22Rv1 (cell line): ENCODE measurements at regions not wholly inside any gene's neighbourhood (a gene's known extent, or its start where the extent isn't known, plus 50 kb on each side); places are given as distances from the start of the nearest gene placed in this dataset.
"Not testable (repeated sequence)": the region's sequence is repeated elsewhere in the genome, so short reads cannot be mapped to it uniquely, and the experiment has no call there.

Experiments
- H3K27ac ChIP-seq: fragments of 450-650 bp; 2 replicates; pipeline ENCODE4 v1.5.1; 2017
- ZFX ChIP-seq: fragments of 450-650 bp; IDR thresholded peaks from 2 replicates; pipeline ENCODE4 v1.6.1; 2017; ENCODE audit warnings: antibody characterized with exemption, borderline replicate concordance
- TF ChIP-seq, protein P1 (sequence below): fragments of 450-650 bp; IDR thresholded peaks from 2 replicates; pipeline ENCODE4 v1.5.1; 2017; ENCODE audit warnings: mild to moderate bottlenecking

DNA sequence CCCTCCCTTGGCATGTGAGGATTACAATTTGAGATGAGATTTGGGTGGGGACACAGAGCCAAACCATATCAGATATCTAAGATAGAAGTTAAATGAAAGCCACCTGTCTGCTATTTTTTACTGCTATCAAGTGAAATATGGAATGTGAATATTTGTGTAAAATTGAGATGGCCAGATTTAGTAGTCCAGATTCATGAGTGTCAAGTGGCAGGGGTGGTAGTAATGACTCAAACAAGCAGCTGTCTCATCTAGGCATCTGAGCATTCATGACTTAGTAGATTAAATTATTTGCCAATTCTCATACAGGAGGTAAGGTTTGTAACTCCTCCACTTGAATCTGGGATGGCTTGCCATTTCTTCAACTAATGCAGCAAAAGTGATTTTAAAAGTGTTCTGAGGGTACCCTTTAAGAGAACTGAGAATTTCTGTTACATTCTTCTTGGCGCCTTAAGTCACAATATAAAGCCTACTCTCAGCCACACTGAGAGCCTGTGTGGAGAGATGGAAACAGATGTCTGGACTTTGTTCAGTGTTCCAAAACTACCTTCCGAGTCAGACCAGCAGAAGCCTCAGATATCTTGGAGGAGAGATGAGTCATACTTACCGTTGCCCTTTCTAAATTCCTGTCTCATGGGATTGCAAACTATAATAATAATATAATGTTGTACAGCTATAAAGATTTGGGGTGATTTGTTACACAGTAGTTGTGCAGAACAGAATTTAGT lies 1065.6 kb upstream of the TMPRSS15 start:
- no peak overlapping the region for H3K27ac ChIP-seq
- TF ChIP-seq, protein P1, sequence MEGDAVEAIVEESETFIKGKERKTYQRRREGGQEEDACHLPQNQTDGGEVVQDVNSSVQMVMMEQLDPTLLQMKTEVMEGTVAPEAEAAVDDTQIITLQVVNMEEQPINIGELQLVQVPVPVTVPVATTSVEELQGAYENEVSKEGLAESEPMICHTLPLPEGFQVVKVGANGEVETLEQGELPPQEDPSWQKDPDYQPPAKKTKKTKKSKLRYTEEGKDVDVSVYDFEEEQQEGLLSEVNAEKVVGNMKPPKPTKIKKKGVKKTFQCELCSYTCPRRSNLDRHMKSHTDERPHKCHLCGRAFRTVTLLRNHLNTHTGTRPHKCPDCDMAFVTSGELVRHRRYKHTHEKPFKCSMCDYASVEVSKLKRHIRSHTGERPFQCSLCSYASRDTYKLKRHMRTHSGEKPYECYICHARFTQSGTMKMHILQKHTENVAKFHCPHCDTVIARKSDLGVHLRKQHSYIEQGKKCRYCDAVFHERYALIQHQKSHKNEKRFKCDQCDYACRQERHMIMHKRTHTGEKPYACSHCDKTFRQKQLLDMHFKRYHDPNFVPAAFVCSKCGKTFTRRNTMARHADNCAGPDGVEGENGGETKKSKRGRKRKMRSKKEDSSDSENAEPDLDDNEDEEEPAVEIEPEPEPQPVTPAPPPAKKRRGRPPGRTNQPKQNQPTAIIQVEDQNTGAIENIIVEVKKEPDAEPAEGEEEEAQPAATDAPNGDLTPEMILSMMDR: no peak
- no peak for TF ChIP-seq ZFX

DNA sequence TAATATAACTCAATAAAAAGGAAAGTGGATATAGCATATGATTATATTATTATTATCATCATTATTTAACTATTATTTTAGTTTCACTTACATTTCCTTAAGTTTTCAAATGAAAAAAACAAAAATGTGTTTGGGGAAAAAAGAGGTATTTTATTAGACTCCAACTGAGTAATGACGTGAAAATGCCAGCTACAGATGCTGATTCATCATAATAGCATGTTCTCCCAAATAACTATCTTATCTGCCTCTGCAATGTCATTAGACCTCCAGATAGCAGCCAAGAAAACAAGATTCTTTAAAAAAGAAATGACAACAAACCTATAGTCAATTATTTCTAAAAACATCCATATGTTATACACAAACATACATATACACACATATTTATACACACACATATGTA lies 1071.9 kb upstream of the TMPRSS15 start:
- TF ChIP-seq, protein P1: no peak
- no peak for TF ChIP-seq ZFX
- no peak overlapping the region for H3K27ac ChIP-seq

DNA sequence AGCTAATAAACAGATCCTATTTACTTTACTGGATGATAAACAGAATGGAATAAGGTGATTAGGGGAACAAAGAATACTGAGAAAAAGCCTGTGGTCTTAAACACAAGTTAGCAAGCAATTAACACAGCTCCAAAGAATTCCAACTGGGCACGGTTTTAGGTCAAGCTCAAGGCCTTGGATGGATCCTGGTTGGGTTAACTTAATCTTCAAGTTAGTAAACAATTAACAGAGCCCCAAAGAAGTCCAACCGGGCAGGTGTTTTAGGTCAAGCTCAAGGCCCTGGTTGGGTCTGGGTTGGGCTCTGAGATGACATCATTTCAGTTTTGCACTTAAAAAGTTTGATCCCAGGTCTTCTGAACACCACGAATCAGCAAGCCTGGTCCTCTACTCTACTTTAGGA lies 1086.3 kb upstream of the TMPRSS15 start:
- TF ChIP-seq, protein P1: no peak
- no peak for TF ChIP-seq ZFX
- no peak overlapping the region for H3K27ac ChIP-seq

DNA sequence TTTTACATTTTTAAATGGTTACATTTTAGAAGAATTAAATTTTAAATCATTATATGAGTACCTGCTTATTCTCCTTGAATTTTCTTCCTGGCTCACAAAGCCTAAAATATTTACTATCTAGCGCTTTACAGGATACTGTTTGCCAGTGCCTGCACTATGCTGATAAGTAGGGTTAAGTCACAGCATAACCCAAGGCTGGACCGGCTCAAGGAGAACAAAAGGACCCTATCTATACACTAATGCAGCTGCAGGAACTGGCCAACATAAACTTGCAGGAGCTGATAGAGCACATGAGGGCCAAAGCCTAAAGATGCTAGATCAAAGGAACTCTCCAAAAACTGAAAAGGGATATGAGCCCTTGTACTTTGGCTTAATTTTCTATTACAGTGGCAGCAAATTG lies 1086.9 kb upstream of the TMPRSS15 start:
- H3K27ac ChIP-seq: no peak overlapping the region
- TF ChIP-seq, protein P1: no peak
- TF ChIP-seq ZFX: no peak

DNA sequence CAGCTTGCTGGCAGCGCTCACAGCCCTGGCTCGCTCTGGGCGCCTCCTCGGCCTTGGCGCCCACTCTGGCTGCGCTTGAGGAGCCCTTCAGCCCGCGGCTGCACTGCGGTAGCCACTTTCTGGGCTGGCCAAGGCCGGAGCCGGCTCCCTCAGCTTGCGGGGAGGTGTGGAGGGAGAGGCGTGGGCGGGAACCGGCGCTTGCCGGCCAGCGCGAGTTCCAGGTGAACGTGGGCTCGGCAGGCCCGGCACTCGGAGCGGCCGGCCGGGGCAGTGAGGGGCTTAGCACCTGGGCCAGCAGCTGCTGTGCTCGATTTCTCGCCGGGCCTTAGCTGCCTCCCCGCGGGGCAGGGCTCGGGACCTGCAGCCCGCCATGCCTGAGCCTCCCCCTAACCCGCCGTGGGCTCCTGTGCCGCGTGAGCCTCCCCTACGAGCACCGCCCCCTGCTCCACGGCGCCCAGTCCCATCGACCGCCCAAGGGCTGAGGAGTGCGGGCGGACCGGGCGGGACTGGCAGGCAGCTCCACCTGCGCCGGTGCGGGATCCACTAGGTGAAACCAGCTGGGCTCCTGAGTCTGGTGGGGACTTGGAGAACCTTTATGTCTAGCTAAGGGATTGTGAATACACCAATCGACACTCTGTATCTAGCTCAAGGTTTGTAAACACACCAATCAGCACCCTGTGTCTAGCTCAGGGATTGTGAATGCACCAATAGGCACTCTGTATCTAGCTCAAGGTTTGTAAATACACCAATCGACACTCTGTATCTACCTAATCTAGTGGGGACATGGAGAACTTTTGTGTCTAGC lies 1090.1 kb upstream of the TMPRSS15 start:
- not testable (repeated sequence) for H3K27ac ChIP-seq

DNA sequence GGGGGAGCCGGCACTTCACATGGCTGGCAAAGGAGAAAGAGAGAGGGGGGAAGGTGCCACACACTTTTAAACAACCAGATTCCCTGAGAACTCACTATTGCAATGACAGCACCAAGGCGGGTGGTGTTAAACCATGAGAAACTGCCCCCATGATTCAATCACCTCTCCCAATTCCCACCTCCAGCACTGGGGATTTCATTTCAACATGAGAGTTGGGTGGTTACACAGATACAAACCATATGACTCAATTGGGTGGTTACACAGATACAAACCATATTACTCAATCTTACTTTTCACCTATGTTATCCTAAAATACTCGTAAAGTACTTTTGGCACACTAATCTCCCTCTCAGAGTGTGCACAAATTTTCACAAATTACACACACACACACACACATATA lies 1097.5 kb upstream of the TMPRSS15 start:
- H3K27ac ChIP-seq: no peak overlapping the region
- TF ChIP-seq, protein P1: no peak
- TF ChIP-seq ZFX: no peak

DNA sequence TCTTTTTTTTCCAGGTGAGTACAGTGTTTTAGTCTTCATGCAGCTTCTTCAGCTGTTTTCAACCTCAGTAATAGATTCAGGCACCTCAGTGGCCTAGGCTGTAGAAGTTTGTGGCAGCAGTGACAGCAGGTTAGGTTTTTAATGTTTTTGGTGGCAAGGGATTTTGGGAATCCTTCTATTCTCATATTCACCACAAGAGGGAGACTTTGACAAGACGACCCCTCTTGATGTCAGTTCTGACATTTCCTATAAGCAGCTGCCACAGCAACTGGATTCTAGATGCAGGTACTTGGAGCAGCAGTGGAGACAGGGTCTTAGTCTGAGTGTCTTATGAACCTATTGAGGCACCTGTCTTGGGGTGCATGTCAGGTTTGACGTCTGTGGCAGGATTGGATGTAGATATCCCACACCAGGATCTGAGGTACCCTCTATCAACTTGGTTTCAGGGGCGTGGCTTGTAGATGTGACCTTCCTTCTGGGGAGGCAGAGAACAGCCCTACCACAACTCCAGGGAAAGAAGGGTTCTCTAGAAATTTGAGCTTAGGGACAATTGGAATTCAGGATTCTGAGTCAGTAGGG lies 1104.2 kb upstream of the TMPRSS15 start:
- no peak overlapping the region for H3K27ac ChIP-seq
- TF ChIP-seq, protein P1: peak; percentile 72
- no peak for TF ChIP-seq ZFX
